A673 (cell line): ENCODE measurements at regions not wholly inside any gene's neighbourhood (a gene's known extent, or its start where the extent isn't known, plus 50 kb on each side); places are given as distances from the start of the nearest gene placed in this dataset.
"Not testable (repeated sequence)": the region's sequence is repeated elsewhere in the genome, so short reads cannot be mapped to it uniquely, and the experiment has no call there.

Experiments
- BruUV-seq: library from RNA; stranded (reverse); fragments of 400-500 nt; replicated peaks from 2 replicates; lab custom pipeline; 2021; lab: Mats Ljungman, UMichigan
- CTCF ChIA-PET: fragments of 300-600 bp; sonication (Branson Sonifier 250); formaldehyde crosslinking; loops from one replicate; lab custom pipeline; 2022; ENCODE audit warnings: antibody characterized with exemption; lab: Charles Lee
- POLR2A ChIA-PET: fragments of 300-600 bp; sonication (Branson Sonifier 250); formaldehyde crosslinking; loops from one replicate; lab custom pipeline; 2022; ENCODE audit warnings: antibody characterized with exemption; ENCODE audit not compliant: low non-redundant PET; lab: Charles Lee
- DNase-seq: peaks from one replicate; pipeline ENCODE4 v3.0.0-alpha.2; 2015; ENCODE audit warnings: low spot score
- H3K27ac ChIP-seq: fragments of 200-600 bp; sonication (generic); 2 replicates; pipeline ENCODE4 v1.5.1; 2016; ENCODE audit warnings: mixed run types, low read depth, mild to moderate bottlenecking, mixed read lengths, antibody characterized with exemption, low read length; ENCODE audit not compliant: poor library complexity, severe bottlenecking
- H3K27me3 ChIP-seq: fragments of 200-600 bp; sonication (generic); replicated peaks from 2 replicates; pipeline ENCODE4 v1.6.1; 2017; ENCODE audit warnings: mixed run types, low read depth, mild to moderate bottlenecking, mixed read lengths, antibody characterized with exemption, low read length; ENCODE audit not compliant: insufficient read depth, poor library complexity
- H3K36me3 ChIP-seq: fragments of 200-600 bp; sonication (generic); 2 replicates; pipeline ENCODE4 v1.6.1; 2016; ENCODE audit warnings: mixed run types, mild to moderate bottlenecking, mixed read lengths, antibody characterized with exemption, low read length; ENCODE audit not compliant: insufficient read depth, poor library complexity, severe bottlenecking
- H3K4me1 ChIP-seq: fragments of 200-600 bp; sonication (generic); 2 replicates; pipeline ENCODE4 v1.6.1; 2017; ENCODE audit warnings: mixed run types, mild to moderate bottlenecking, mixed read lengths, antibody characterized with exemption, low read length; ENCODE audit not compliant: insufficient read depth, poor library complexity, severe bottlenecking
- H3K4me3 ChIP-seq: fragments of 200-600 bp; sonication (generic); 2 replicates; pipeline ENCODE4 v1.5.1; 2016; ENCODE audit warnings: low read depth, mixed run types, mild to moderate bottlenecking, mixed read lengths, low read length; ENCODE audit not compliant: poor library complexity, severe bottlenecking
- H3K9me3 ChIP-seq: fragments of 200-600 bp; sonication (generic); 2 replicates; pipeline ENCODE4 v1.6.1; 2016; ENCODE audit warnings: mixed run types, low read depth, mild to moderate bottlenecking, mixed read lengths, antibody characterized with exemption, low read length; ENCODE audit not compliant: poor library complexity, severe bottlenecking
- EZH2 ChIP-seq: fragments of 200-600 bp; sonication (generic); IDR thresholded peaks from 2 replicates; pipeline ENCODE4 v1.6.1; 2017; ENCODE audit warnings: borderline replicate concordance, low read depth, mild to moderate bottlenecking, mixed read lengths, antibody characterized with exemption, low read length; ENCODE audit not compliant: poor library complexity, severe bottlenecking
- intact Hi-C: fragments of 100-400 bp; cut with micrococcal nuclease; formaldehyde crosslinking; loops from one replicate; pipeline ENCODE4 v1.10.0; 2022; ENCODE audit not compliant: unreplicated experiment
- TF ChIP-seq, protein P1 (sequence below): fragments of 300-800, 200-600 bp; sonication (generic); conservative IDR thresholded peaks from 2 replicates; pipeline ENCODE4 v1.5.1; 2017; ENCODE audit warnings: low read depth, mild to moderate bottlenecking, antibody characterized with exemption, low read length, moderate library complexity, mixed read lengths

- POLR2A ChIA-PET, result no interaction called here
- TF ChIP-seq, protein P1, sequence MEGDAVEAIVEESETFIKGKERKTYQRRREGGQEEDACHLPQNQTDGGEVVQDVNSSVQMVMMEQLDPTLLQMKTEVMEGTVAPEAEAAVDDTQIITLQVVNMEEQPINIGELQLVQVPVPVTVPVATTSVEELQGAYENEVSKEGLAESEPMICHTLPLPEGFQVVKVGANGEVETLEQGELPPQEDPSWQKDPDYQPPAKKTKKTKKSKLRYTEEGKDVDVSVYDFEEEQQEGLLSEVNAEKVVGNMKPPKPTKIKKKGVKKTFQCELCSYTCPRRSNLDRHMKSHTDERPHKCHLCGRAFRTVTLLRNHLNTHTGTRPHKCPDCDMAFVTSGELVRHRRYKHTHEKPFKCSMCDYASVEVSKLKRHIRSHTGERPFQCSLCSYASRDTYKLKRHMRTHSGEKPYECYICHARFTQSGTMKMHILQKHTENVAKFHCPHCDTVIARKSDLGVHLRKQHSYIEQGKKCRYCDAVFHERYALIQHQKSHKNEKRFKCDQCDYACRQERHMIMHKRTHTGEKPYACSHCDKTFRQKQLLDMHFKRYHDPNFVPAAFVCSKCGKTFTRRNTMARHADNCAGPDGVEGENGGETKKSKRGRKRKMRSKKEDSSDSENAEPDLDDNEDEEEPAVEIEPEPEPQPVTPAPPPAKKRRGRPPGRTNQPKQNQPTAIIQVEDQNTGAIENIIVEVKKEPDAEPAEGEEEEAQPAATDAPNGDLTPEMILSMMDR, result no peak
- no peak for TF ChIP-seq EZH2
- Histone ChIP-seq H3K27me3 (peaks cover 27% of the 10 kb centered on the region), H3K4me1 (no peaks in the 10 kb centered on the region), H3K4me3 (no peak overlapping the region), H3K27ac (no peak overlapping the region), H3K9me3 (no peaks in the 10 kb centered on the region), H3K36me3 (no peaks in the 10 kb centered on the region)
- CTCF ChIA-PET, result no interaction called here
- intact Hi-C loops, result no loop called here
- no peak for DNase-seq
- BruUV-seq, result no TSS peak
These were observed 582.3 kb downstream of the EDEM1 start for GRCh38 chr3:5769825-5770224.

DNA sequence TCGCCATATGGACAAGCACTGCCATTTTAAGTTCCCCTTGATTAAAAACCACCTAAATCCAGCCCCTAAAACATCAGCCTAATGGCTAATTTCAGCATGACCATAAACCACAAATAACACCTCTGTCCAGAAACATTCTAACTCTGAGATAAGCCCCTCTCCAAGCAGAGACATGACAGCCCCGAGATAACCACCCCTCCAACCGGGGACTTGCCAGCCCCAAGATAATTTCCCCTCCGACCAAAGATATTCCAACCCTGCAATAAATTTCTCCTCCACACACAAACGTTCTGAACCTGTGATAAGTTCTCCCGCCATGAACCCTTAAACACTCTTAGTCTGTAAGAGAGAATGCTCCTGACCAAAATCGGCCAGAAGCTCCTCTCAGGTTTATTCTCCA is 586.8 kb downstream of the EDEM1 start:
- intact Hi-C loops, result no loop called here
- CTCF ChIA-PET, result no interaction called here
- BruUV-seq, result no TSS peak

DNA sequence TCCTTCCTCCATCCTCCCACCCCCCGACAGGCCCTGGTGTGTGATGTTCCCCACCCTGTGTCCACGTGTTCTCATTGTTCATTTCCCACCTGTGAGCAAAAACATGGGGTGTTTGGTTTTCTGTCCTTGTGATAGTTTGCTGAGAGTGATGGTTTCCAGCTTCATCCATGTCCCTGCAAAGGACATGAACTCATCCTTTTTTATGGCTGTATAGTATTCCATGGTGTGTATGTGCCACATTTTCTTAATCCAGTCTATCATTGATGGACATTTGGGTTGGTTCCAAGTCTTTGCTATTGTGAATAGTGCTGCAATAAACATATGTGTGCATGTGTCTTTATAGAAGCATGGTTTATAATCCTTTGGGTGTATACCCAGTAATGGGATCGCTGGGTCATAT is 587.6 kb downstream of the EDEM1 start:
- POLR2A ChIA-PET, DNase-seq, H3K4me1 ChIP-seq, CTCF ChIA-PET, H3K9me3 ChIP-seq, BruUV-seq, H3K4me3 ChIP-seq, H3K27ac ChIP-seq, H3K36me3 ChIP-seq, intact Hi-C loops: not testable (repeated sequence)
- H3K27me3 ChIP-seq, result peaks cover 24% of the 10 kb centered on the region

More for the DNA sequence above, 586.8 kb downstream of the EDEM1 start:
- Histone ChIP-seq H3K27ac (no peak overlapping the region), H3K36me3 (no peaks in the 10 kb centered on the region), H3K4me1 (no peaks in the 10 kb centered on the region), H3K27me3 (peaks cover 17% of the 10 kb centered on the region), H3K9me3 (no peaks in the 10 kb centered on the region), H3K4me3 (no peak overlapping the region)
- no peak for TF ChIP-seq EZH2
- TF ChIP-seq, protein P1, result no peak
- POLR2A ChIA-PET, result no interaction called here
- no peak for DNase-seq

- Histone ChIP-seq H3K4me3 (no peak overlapping the region), H3K27me3 (peaks cover 31% of the 10 kb centered on the region), H3K9me3 (no peaks in the 10 kb centered on the region), H3K4me1 (no peaks in the 10 kb centered on the region), H3K27ac (no peak overlapping the region), H3K36me3 (no peaks in the 10 kb centered on the region)
- peak; percentile 36 for DNase-seq
- ChIA-PET POLR2A (no interaction called here), CTCF (no interaction called here)
- TF ChIP-seq, protein P1, result no peak
- no peak for TF ChIP-seq EZH2
- no TSS peak for BruUV-seq
- intact Hi-C loops, result no loop called here
These were observed 597.2 kb downstream of the EDEM1 start for GRCh38 chr3:5784690-5785089.
